HAP-1 (cell line): ENCODE measurements at regions not wholly inside any gene's neighbourhood (a gene's known extent, or its start where the extent isn't known, plus 50 kb on each side); places are given as distances from the start of the nearest gene placed in this dataset.

Experiments used
- DNase-seq, 2 experiments: peaks; one replicate each; pipeline ENCODE4 v3.0.0-alpha.2; 2016 to 2020; ENCODE audit warnings: low spot score in 2 of 2
- H3K27me3 ChIP-seq: fragments of 250-450 bp; sonication (Bioruptor Pico); 2 replicates; pipeline ENCODE4 v1.5.1; 2020; ENCODE audit warnings: low read depth, mild to moderate bottlenecking, moderate library complexity
- H3K36me3 ChIP-seq: fragments of 250-450 bp; sonication (Bioruptor Pico); replicated peaks from 2 replicates; pipeline ENCODE4 v1.5.1; 2020; ENCODE audit warnings: mild to moderate bottlenecking
- H3K4me1 ChIP-seq: fragments of 250-450 bp; sonication (Bioruptor Pico); 2 replicates; pipeline ENCODE4 v1.5.1; 2020; ENCODE audit warnings: mild to moderate bottlenecking
- H3K4me3 ChIP-seq: fragments of 250-450 bp; sonication (Bioruptor Pico); 2 replicates; pipeline ENCODE4 v1.5.1; 2020; ENCODE audit warnings: mild to moderate bottlenecking, moderate library complexity
- H3K9me3 ChIP-seq: fragments of 250-450 bp; sonication (Bioruptor Pico); 2 replicates; pipeline ENCODE4 v1.5.1; 2020; ENCODE audit warnings: mild to moderate bottlenecking, moderate library complexity
- in situ Hi-C: fragments of 300-500 bp; cut with MboI; formaldehyde crosslinking; loops from 3 replicates; pipeline ENCODE4 v1.14.3; 2020; ENCODE audit warnings: low sequenced_read_pairs, inconsistent platforms, mixed read lengths

GRCh38 chr1:86296305-86297205 is 99.6 kb downstream of the ODF2L start:
- Histone ChIP-seq H3K4me1 (no peaks in the 10 kb centered on the region), H3K4me3 (no peak overlapping the region), H3K36me3 (no peaks in the 10 kb centered on the region), H3K9me3 (no peaks in the 10 kb centered on the region), H3K27me3 (no peaks in the 10 kb centered on the region; the same call in 1 of the 2 replicates)
- in situ Hi-C loops = no loop called here
- no peak for DNase-seq

- no peak overlapping the region for H3K4me3 ChIP-seq
- H3K36me3 ChIP-seq = no peaks in the 10 kb centered on the region
- no peaks in the 10 kb centered on the region for H3K27me3 ChIP-seq
- no peaks in the 10 kb centered on the region for H3K4me1 ChIP-seq
- H3K9me3 ChIP-seq = no peaks in the 10 kb centered on the region
- DNase-seq = no peak
- in situ Hi-C loops = no loop called here
Measured at GRCh38 chr1:86289746-86290145, 106.4 kb downstream of the ODF2L start.

GRCh38 chr1:86289161-86289560 is 107.0 kb downstream of the ODF2L start:
- in situ Hi-C loops = no loop called here
- Histone ChIP-seq H3K4me3 (no peak overlapping the region), H3K27me3 (no peaks in the 10 kb centered on the region), H3K36me3 (no peaks in the 10 kb centered on the region), H3K9me3 (no peaks in the 10 kb centered on the region), H3K4me1 (no peaks in the 10 kb centered on the region)
- no peak for DNase-seq

- DNase-seq = no peak
Measured at GRCh38 chr1:86288586-86289147, 107.5 kb downstream of the ODF2L start.

GRCh38 chr1:86285796-86286195 is 110.3 kb downstream of the ODF2L start:
- Histone ChIP-seq H3K4me3 (no peak overlapping the region), H3K27me3 (no peaks in the 10 kb centered on the region), H3K36me3 (no peaks in the 10 kb centered on the region), H3K4me1 (no peaks in the 10 kb centered on the region; the same call in 1 of the 2 replicates), H3K9me3 (no peaks in the 10 kb centered on the region)
- no peak for DNase-seq
- in situ Hi-C loops = no loop called here

More at GRCh38 chr1:86288586-86289147, 107.5 kb downstream of the ODF2L start:
- Histone ChIP-seq H3K4me3 (no peak overlapping the region), H3K4me1 (no peaks in the 10 kb centered on the region), H3K9me3 (no peaks in the 10 kb centered on the region), H3K27me3 (no peaks in the 10 kb centered on the region), H3K36me3 (no peaks in the 10 kb centered on the region)
- in situ Hi-C loops = no loop called here

- Histone ChIP-seq H3K9me3 (no peaks in the 10 kb centered on the region), H3K4me3 (no peak overlapping the region)
Measured at GRCh38 chr1:86282611-86283010, 113.5 kb downstream of the ODF2L start.

GRCh38 chr1:86277936-86278335 is 118.2 kb downstream of the ODF2L start:
- no peaks in the 10 kb centered on the region for H3K27me3 ChIP-seq
- no peaks in the 10 kb centered on the region for H3K9me3 ChIP-seq
- no peak for DNase-seq
- H3K36me3 ChIP-seq = no peaks in the 10 kb centered on the region
- in situ Hi-C loops = no loop called here
- H3K4me1 ChIP-seq = no peaks in the 10 kb centered on the region
- no peak overlapping the region for H3K4me3 ChIP-seq

More at GRCh38 chr1:86282611-86283010, 113.5 kb downstream of the ODF2L start:
- H3K27me3 ChIP-seq = no peaks in the 10 kb centered on the region
- in situ Hi-C loops = no loop called here
- no peaks in the 10 kb centered on the region for H3K36me3 ChIP-seq
- no peak for DNase-seq
- no peaks in the 10 kb centered on the region; the same call in 1 of the 2 replicates for H3K4me1 ChIP-seq

- in situ Hi-C loops = no loop called here
- Histone ChIP-seq H3K4me1 (no peaks in the 10 kb centered on the region), H3K36me3 (no peaks in the 10 kb centered on the region), H3K4me3 (no peak overlapping the region), H3K27me3 (no peaks in the 10 kb centered on the region), H3K9me3 (no peaks in the 10 kb centered on the region)
- no peak for DNase-seq
Measured at GRCh38 chr1:86273066-86273465, 116.5 kb upstream of the COL24A1 start.

- Histone ChIP-seq H3K9me3 (no peaks in the 10 kb centered on the region), H3K36me3 (no peaks in the 10 kb centered on the region), H3K27me3 (no peaks in the 10 kb centered on the region), H3K4me1 (no peaks in the 10 kb centered on the region), H3K4me3 (no peak overlapping the region)
- in situ Hi-C loops = no loop called here
- no peak for DNase-seq
Measured at GRCh38 chr1:86272083-86272482, 115.5 kb upstream of the COL24A1 start.

GRCh38 chr1:86271046-86271445 is 114.5 kb upstream of the COL24A1 start:
- in situ Hi-C loops = no loop called here
- H3K9me3 ChIP-seq = no peaks in the 10 kb centered on the region
- DNase-seq = no peak
- H3K36me3 ChIP-seq = no peaks in the 10 kb centered on the region
- no peaks in the 10 kb centered on the region for H3K27me3 ChIP-seq
- no peak overlapping the region for H3K4me3 ChIP-seq
- no peaks in the 10 kb centered on the region for H3K4me1 ChIP-seq

GRCh38 chr1:86263101-86263500 is 106.5 kb upstream of the COL24A1 start:
- no peaks in the 10 kb centered on the region for H3K36me3 ChIP-seq
- in situ Hi-C loops = no loop called here
- no peak for DNase-seq
- H3K4me3 ChIP-seq = no peak overlapping the region
- H3K9me3 ChIP-seq = no peaks in the 10 kb centered on the region
- H3K4me1 ChIP-seq = no peaks in the 10 kb centered on the region
- no peaks in the 10 kb centered on the region for H3K27me3 ChIP-seq

GRCh38 chr1:86260476-86260875 is 103.9 kb upstream of the COL24A1 start:
- Histone ChIP-seq H3K36me3 (no peaks in the 10 kb centered on the region), H3K4me3 (no peak overlapping the region), H3K4me1 (no peaks in the 10 kb centered on the region), H3K27me3 (no peaks in the 10 kb centered on the region), H3K9me3 (no peaks in the 10 kb centered on the region)
- in situ Hi-C loops = no loop called here
- no peak for DNase-seq

GRCh38 chr1:86259390-86259789 is 102.8 kb upstream of the COL24A1 start:
- H3K4me3 ChIP-seq = no peak overlapping the region
- H3K36me3 ChIP-seq = no peaks in the 10 kb centered on the region
- no peak for DNase-seq
- H3K9me3 ChIP-seq = no peaks in the 10 kb centered on the region
- in situ Hi-C loops = no loop called here
- H3K27me3 ChIP-seq = no peaks in the 10 kb centered on the region
- no peaks in the 10 kb centered on the region for H3K4me1 ChIP-seq

- in situ Hi-C loops = no loop called here
- no peak for DNase-seq
Measured at GRCh38 chr1:86258101-86258500, 101.5 kb upstream of the COL24A1 start.

More at GRCh38 chr1:86258101-86258500, 101.5 kb upstream of the COL24A1 start:
- no peaks in the 10 kb centered on the region for H3K36me3 ChIP-seq
- no peaks in the 10 kb centered on the region for H3K27me3 ChIP-seq
- H3K4me3 ChIP-seq = no peak overlapping the region
- H3K9me3 ChIP-seq = no peaks in the 10 kb centered on the region
- H3K4me1 ChIP-seq = no peaks in the 10 kb centered on the region
